ENCODE measurements at regions not wholly inside any gene's neighbourhood (a gene's known extent, or its start where the extent isn't known, plus 50 kb on each side); places are given as distances from the start of the nearest gene placed in this dataset.

DNA sequence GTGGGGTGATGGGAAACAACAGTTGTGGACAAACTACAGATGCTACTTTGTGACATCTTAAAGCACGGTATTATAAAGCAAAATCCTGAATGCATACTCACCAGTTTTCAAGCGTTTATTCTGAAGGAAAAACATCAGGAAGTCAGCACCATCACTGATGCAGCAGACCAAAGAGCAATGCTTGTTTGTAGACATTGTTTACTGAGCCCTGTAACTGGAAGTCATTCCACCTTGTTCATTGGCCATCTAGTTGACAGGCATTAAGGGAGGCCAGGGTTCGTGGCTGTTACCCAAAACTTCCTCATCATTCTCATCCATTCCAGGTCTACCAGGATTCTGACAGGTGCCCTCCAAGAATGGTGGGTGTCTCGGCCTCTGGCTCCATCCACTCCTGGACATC, 55.3 kb upstream of the FAM204A start:
- H3K4me1 ChIP-seq = peaks cover 0 to 7% of the 10 kb centered on the region in 2 donors
- H3K36me3 ChIP-seq = no peaks in the 10 kb centered on the region
- no peak for ATAC-seq
- no peak for DNase-seq
- no peak overlapping the region for H3K27ac ChIP-seq
- TF ChIP-seq, protein P1, sequence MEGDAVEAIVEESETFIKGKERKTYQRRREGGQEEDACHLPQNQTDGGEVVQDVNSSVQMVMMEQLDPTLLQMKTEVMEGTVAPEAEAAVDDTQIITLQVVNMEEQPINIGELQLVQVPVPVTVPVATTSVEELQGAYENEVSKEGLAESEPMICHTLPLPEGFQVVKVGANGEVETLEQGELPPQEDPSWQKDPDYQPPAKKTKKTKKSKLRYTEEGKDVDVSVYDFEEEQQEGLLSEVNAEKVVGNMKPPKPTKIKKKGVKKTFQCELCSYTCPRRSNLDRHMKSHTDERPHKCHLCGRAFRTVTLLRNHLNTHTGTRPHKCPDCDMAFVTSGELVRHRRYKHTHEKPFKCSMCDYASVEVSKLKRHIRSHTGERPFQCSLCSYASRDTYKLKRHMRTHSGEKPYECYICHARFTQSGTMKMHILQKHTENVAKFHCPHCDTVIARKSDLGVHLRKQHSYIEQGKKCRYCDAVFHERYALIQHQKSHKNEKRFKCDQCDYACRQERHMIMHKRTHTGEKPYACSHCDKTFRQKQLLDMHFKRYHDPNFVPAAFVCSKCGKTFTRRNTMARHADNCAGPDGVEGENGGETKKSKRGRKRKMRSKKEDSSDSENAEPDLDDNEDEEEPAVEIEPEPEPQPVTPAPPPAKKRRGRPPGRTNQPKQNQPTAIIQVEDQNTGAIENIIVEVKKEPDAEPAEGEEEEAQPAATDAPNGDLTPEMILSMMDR (IDR thresholded peaks at IDR 0.05) = no peak
- no peaks in the 10 kb centered on the region for H3K9me3 ChIP-seq
- no peak overlapping the region for H3K4me3 ChIP-seq
- intact Hi-C loops (cut with DNase I) = no loop called here
- H3K27me3 ChIP-seq = no peaks in the 10 kb centered on the region

DNA sequence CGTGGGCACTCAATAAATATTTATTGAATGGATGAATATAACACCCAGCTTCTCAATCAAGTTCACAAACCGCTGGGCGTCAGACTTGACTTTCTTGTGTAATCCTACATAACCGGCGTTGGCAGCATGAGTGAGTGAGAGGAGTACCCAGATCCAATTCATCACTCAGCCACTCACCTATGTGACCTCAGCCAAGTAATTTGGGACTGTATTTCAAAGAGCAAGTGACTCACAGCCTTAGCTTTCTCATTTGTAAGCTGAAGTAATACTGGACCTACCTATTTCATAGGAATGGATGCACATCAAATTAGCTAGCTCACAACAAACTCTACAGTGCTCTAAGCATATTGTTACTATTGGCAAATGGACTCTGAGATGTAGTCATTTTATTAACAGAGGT, 53.8 kb upstream of the FAM204A start:
- Histone ChIP-seq H3K9me3 (no peaks in the 10 kb centered on the region), H3K27ac (no peak overlapping the region), H3K36me3 (no peaks in the 10 kb centered on the region), H3K4me1 (peaks cover 0 to 7% of the 10 kb centered on the region in 2 donors), H3K4me3 (no peak overlapping the region), H3K27me3 (no peaks in the 10 kb centered on the region)
- DNase-seq (no peak), ATAC-seq (no peak)
- intact Hi-C loops (cut with DNase I) = no loop called here
- TF ChIP-seq, protein P1 (IDR thresholded peaks at IDR 0.05) = no peak

DNA sequence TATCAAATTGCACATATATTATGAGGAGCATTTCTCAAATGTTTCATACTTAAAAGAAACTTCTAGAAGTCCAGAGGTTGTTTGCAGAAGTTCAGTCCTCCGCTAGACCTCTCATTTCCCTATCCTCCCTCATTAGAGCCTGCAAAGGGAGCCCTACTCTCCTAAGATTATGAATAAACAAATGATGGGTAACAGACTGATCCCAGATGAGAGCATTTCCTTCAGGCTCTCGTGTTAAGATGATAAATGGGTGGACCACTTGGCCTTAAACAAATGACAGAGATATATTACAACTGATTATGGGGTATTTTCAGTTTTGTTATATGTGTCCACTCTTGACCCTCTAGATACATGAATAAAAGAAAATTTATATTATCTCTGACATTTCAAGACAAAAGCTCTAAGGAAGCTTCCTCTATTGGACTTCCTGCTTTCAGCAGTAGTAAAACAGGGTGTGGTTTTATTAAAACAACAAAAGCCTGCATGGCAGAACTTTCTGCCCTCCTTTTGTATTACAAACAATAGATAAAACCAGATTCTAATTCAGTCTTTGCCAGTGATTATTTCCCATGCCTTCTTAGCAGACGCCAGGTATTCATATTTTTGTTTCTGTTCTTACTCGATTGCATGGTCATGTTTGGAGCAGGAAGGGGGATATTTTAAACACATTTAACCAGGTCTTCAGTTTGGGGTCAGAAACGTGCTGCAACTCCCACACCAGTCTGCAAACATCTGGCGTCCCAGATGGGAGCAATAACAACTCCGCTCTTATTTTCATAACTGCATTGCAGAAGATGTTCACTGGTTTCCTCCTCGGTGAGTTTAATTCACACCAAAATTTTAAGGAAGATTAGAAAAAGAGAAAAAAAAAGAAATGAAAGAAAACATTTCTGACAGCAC, 52.4 kb upstream of the FAM204A start:
- Histone ChIP-seq H3K27me3 (no peaks in the 10 kb centered on the region), H3K9me3 (no peaks in the 10 kb centered on the region), H3K36me3 (no peaks in the 10 kb centered on the region), H3K27ac (no peak overlapping the region), H3K4me3 (no peak overlapping the region), H3K4me1 (peaks cover 0 to 7% of the 10 kb centered on the region in 2 donors)
- TF ChIP-seq, protein P1 (IDR thresholded peaks at IDR 0.05) = no peak
- no peak for ATAC-seq
- intact Hi-C loops (cut with DNase I) = no loop called here
- DNase-seq = no peak

DNA sequence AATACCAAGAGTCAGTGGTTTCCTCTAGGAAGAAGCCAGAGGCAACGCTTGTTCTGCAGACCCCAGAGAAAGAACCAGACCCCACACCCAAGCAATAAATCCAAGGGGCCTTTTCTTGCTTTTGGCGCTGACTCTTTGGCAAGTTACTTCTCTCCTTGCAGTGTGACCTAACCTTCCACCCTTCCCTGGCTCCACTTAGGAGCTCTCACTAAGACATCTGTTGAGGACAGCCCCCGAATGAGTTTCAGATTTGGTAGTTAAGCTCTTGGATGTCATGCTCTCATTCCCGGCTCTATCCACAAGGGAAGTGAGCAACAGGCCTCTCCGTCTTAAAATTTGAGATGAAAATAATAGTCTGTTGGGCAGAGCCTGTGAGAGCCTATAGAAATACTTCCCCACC, 50.6 kb upstream of the FAM204A start:
- ATAC-seq (no peak), DNase-seq (no peak)
- Histone ChIP-seq H3K27ac (no peak overlapping the region), H3K4me3 (no peak overlapping the region), H3K36me3 (no peaks in the 10 kb centered on the region), H3K9me3 (peaks cover 0 to 13% of the 10 kb centered on the region in 2 donors), H3K27me3 (no peaks in the 10 kb centered on the region), H3K4me1 (peaks cover 0 to 7% of the 10 kb centered on the region in 2 donors)
- intact Hi-C loops (cut with DNase I) = no loop called here
- TF ChIP-seq, protein P1 (IDR thresholded peaks at IDR 0.05) = no peak
